ENCODE measurements at regions not wholly inside any gene's neighbourhood (a gene's known extent, or its start where the extent isn't known, plus 50 kb on each side); places are given as distances from the start of the nearest gene placed in this dataset.

DNA sequence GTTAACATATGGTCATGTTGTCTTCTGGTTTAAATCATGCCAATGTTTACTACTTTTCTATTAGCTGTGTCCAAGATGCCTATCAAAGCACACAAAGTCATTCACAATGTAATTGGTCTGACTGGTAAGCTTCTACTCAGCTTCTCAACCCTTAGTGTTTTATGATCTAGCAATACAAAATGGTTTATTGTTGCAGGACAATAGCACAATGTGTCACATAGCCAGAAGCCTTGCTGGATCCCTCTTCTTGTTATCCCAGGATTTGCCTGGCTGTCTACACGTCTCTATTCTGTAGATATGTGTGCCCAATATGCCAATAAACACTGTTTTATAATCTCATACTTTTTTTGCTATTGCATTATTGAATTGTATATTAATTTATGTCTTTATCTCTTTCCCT, 1111.0 kb upstream of the AGA start:
- TF ChIP-seq POLR2A (IDR thresholded peaks at IDR 0.05) = no peak
- TF ChIP-seq, protein P1, sequence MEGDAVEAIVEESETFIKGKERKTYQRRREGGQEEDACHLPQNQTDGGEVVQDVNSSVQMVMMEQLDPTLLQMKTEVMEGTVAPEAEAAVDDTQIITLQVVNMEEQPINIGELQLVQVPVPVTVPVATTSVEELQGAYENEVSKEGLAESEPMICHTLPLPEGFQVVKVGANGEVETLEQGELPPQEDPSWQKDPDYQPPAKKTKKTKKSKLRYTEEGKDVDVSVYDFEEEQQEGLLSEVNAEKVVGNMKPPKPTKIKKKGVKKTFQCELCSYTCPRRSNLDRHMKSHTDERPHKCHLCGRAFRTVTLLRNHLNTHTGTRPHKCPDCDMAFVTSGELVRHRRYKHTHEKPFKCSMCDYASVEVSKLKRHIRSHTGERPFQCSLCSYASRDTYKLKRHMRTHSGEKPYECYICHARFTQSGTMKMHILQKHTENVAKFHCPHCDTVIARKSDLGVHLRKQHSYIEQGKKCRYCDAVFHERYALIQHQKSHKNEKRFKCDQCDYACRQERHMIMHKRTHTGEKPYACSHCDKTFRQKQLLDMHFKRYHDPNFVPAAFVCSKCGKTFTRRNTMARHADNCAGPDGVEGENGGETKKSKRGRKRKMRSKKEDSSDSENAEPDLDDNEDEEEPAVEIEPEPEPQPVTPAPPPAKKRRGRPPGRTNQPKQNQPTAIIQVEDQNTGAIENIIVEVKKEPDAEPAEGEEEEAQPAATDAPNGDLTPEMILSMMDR (IDR thresholded peaks at IDR 0.05) = no peak
